T-helper 1 cell treated with Interleukin-12 subunit alpha and Interleukin-12 subunit beta and Interleukin-4 antibody, amounts not matched to agents 30 ng/mL and 1 ng/mL, for 36 hours (primary cell): ENCODE measurements at regions not wholly inside any gene's neighbourhood (a gene's known extent, or its start where the extent isn't known, plus 50 kb on each side); places are given as distances from the start of the nearest gene placed in this dataset.

Experiments used
- intact Hi-C: fragments of 100-400 bp; cut with micrococcal nuclease; formaldehyde crosslinking; loops from one replicate; pipeline ENCODE4 v1.15.1; 2024

GRCh38 chr1:38551318-38552307, 308.0 kb downstream of the RRAGC start:
- intact Hi-C loops = no loop called here

GRCh38 chr1:38549191-38549590, 310.4 kb downstream of the RRAGC start:
- intact Hi-C loops = no loop called here

- intact Hi-C loops = no loop called here
Measured at GRCh38 chr1:38547321-38547720, 312.3 kb downstream of the RRAGC start.

GRCh38 chr1:38546636-38547035, 312.9 kb downstream of the RRAGC start:
- intact Hi-C loops = no loop called here

GRCh38 chr1:38541223-38541622, 318.3 kb downstream of the RRAGC start:
- intact Hi-C loops = no loop called here

- intact Hi-C loops = no loop called here
Measured at GRCh38 chr1:38539931-38540330, 319.6 kb downstream of the RRAGC start.

GRCh38 chr1:38538834-38539233, 320.7 kb downstream of the RRAGC start:
- intact Hi-C loops = no loop called here

- intact Hi-C loops = no loop called here
Measured at GRCh38 chr1:38536089-38536488, 323.5 kb downstream of the RRAGC start.

GRCh38 chr1:38534473-38534823, 325.1 kb downstream of the RRAGC start:
- intact Hi-C loops = no loop called here

- intact Hi-C loops = no loop called here
Measured at GRCh38 chr1:38533772-38534472, 325.6 kb downstream of the RRAGC start.

GRCh38 chr1:38530957-38531356, 328.6 kb downstream of the RRAGC start:
- intact Hi-C loops = no loop called here

- intact Hi-C loops = no loop called here
Measured at GRCh38 chr1:38529946-38530345, 329.6 kb downstream of the RRAGC start.

- intact Hi-C loops = no loop called here
Measured at GRCh38 chr1:38529391-38529790, 330.2 kb downstream of the RRAGC start.

GRCh38 chr1:38528623-38529022, 330.9 kb downstream of the RRAGC start:
- intact Hi-C loops = no loop called here

GRCh38 chr1:38527373-38527966, 332.1 kb downstream of the RRAGC start:
- intact Hi-C loops = loop anchor here (1.0 to 2.0 kb wide), 2 partner anchors 32 to 59 kb away; no protein-coding TSS in a partner anchor

- intact Hi-C loops = loop anchor here (2.0 kb wide), 1 partner anchor 61 kb away; no protein-coding TSS in a partner anchor
Measured at GRCh38 chr1:38526046-38526445, 333.5 kb downstream of the RRAGC start.

- intact Hi-C loops = loop anchor here (2.0 kb wide), 1 partner anchor 61 kb away; no protein-coding TSS in a partner anchor
Measured at GRCh38 chr1:38525343-38526043, 334.1 kb downstream of the RRAGC start.

- intact Hi-C loops = no loop called here
Measured at GRCh38 chr1:38524025-38524641, 335.4 kb downstream of the RRAGC start.

- intact Hi-C loops = no loop called here
Measured at GRCh38 chr1:38523568-38523939, 336.0 kb downstream of the RRAGC start.

GRCh38 chr1:38522915-38523567, 336.5 kb downstream of the RRAGC start:
- intact Hi-C loops = no loop called here
